ENCODE measurements at regions not wholly inside any gene's neighbourhood (a gene's known extent, or its start where the extent isn't known, plus 50 kb on each side); places are given as distances from the start of the nearest gene placed in this dataset.

GRCh38 chr4:27141530-27141929, 280.9 kb downstream of the STIM2 start:
- no peak for TF ChIP-seq POLR2AphosphoS5 (IDR thresholded peaks at IDR 0.05)
- no peak for TF ChIP-seq CTCF (IDR thresholded peaks at IDR 0.05)

Measured in esophagus muscularis mucosa (tissue), 3 donors.